PFSK-1 (cell line): ENCODE measurements at regions not wholly inside any gene's neighbourhood (a gene's known extent, or its start where the extent isn't known, plus 50 kb on each side); places are given as distances from the start of the nearest gene placed in this dataset.
A peak's percentile ranks its signal among the peaks of the same experiment; 100 is the strongest.

Experiments
- FOXP2 ChIP-seq: optimal IDR thresholded peaks from 2 replicates; pipeline ENCODE3; 2011; ENCODE audit warnings: borderline replicate concordance, control low read depth, inconsistent platforms; ENCODE audit not compliant: insufficient read depth; ENCODE audit errors: extremely low read length, extremely low read depth
- POLR2AphosphoS5 ChIP-seq: IDR thresholded peaks from 2 replicates; pipeline ENCODE4 v1.6.1; 2012; ENCODE audit warnings: low read depth, mild to moderate bottlenecking, control low read depth, low read length, moderate library complexity
- SIN3A ChIP-seq: IDR thresholded peaks from 2 replicates; pipeline ENCODE4 v1.6.1; 2012; ENCODE audit warnings: mild to moderate bottlenecking, low read length, moderate library complexity, borderline replicate concordance; ENCODE audit not compliant: insufficient read depth
- TAF1 ChIP-seq: IDR thresholded peaks from 2 replicates; pipeline ENCODE4 v1.6.1; 2012; ENCODE audit warnings: low read length, control low read depth, borderline replicate concordance; ENCODE audit not compliant: insufficient read depth
- TF ChIP-seq, protein P1 (sequence below), 2 experiments: IDR thresholded peaks; 2 replicates each; pipeline versions ENCODE4 v1.6.1 to v1.8.0; 2011 to 2012; ENCODE audit warnings: low read depth in 2 of 2, low read length in 2 of 2, control low read depth in 1 of 2, inconsistent platforms in 1 of 2, mild to moderate bottlenecking in 1 of 2, moderate library complexity in 1 of 2; ENCODE audit not compliant: insufficient read depth in 1 of 2

DNA sequence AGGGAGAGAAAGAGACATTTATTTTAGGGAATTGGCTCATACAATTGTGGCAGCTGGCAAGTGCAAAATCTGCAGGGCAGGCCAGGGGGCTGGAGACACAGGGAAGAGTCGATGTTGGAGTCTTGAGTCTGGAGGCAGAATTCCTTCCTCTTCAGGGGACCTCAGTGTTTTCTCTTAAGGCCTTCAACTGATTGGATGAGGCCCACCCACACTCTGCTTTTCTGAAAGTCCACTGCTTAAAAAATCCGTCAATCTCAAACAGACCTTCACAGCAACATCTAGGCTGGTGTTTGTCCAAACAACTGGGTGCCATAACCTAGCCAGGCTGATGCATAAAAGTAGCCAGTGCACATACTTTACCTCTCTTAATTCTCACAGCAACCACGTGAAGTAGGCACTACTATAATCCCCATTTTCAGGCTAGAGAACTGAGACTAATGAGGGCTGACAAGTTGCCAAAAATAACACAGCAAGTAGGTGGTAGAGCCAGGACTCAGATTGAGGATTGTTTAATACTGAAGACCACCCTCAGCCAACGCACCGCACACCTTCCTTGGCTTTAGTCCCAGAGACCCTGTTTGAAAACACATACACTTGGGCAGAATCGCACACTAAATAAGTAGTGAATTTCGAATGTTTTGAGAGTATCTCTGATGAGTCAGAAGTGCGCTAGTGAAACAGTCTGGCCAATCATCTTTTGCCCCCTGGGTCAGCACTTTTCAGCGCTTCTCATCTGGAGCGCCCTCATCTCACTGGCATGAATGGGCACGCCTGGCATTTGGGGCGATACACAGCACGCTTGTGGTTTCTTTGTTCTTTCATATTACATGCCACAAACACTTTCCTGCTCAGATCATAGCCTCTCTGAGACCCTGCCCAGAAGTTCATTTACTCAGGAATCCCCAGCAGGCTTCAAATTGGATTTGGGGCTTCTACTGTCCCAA is 591.4 kb downstream of the CCDC171 start:
- no peak for TF ChIP-seq TAF1
- TF ChIP-seq POLR2AphosphoS5, result no peak
- no peak for TF ChIP-seq FOXP2
- TF ChIP-seq SIN3A, result no peak
- TF ChIP-seq, protein P1, sequence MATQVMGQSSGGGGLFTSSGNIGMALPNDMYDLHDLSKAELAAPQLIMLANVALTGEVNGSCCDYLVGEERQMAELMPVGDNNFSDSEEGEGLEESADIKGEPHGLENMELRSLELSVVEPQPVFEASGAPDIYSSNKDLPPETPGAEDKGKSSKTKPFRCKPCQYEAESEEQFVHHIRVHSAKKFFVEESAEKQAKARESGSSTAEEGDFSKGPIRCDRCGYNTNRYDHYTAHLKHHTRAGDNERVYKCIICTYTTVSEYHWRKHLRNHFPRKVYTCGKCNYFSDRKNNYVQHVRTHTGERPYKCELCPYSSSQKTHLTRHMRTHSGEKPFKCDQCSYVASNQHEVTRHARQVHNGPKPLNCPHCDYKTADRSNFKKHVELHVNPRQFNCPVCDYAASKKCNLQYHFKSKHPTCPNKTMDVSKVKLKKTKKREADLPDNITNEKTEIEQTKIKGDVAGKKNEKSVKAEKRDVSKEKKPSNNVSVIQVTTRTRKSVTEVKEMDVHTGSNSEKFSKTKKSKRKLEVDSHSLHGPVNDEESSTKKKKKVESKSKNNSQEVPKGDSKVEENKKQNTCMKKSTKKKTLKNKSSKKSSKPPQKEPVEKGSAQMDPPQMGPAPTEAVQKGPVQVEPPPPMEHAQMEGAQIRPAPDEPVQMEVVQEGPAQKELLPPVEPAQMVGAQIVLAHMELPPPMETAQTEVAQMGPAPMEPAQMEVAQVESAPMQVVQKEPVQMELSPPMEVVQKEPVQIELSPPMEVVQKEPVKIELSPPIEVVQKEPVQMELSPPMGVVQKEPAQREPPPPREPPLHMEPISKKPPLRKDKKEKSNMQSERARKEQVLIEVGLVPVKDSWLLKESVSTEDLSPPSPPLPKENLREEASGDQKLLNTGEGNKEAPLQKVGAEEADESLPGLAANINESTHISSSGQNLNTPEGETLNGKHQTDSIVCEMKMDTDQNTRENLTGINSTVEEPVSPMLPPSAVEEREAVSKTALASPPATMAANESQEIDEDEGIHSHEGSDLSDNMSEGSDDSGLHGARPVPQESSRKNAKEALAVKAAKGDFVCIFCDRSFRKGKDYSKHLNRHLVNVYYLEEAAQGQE (IDR thresholded peaks at IDR 0.05; ENCODE audit: insufficient read depth in 1 of 2, low read depth in 2 of 2, low read length in 2 of 2), result no peak

DNA sequence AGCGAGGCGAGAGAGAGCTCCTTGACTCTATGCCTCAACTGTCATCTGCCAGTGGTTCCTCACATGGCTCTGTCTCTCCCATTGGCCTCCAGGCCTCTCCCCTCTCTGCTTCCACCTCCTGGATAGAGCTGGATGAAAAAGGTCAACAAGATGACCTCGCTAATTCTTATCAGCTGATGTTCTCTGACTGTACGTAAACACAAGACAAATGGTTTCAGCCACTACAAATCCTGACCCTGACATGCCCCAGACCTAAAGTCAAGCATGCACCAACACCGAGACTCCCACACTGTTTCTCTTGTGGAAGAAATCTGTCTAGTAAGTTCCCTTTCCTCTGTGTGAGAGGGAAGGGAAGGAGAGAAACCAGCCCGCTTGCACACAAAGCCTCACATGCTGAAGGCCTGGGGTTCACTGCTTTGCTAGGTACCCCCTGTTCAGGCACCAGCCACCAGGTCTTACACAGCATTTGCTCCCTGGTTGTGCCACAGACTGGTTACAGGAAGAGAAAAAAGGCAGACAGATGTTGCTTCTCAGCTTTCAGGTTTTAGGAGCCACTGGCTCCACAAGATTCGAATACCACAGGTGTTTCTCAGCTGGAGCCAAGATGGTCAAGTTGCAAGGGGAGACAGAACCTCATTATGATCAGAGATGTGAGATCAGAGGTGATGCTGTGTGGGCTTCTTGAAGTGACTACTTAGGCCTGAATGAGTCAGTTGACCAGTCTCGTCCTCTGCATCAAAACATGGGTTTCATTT is 592.5 kb downstream of the CCDC171 start:
- TF ChIP-seq POLR2AphosphoS5 (no peak), TAF1 (no peak), SIN3A (peak; percentile 64; the same call in 1 of the 2 replicates), FOXP2 (peak; percentile 30)
- TF ChIP-seq, protein P1 (IDR thresholded peaks at IDR 0.05; ENCODE audit: insufficient read depth in 1 of 2, low read depth in 2 of 2, low read length in 2 of 2), result no peak

DNA sequence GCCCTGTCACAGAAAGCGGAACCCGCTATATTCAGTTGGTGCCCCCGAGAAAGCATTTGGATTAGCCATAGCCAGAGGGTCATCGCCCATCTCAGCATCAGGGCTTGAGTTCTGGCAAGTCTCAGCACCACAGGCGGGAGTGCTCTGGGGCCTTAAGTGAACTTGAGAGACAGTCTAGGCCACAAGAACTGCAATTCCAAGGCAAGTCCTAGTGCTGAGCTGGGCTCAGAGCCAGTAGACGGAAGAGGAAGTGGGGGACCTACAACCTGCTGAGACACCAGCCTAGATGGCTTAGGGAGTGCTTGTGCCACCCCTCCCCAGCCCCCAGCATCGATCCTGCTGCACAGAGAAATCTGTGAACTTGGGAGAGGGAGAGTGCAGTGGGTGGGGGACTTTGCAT is 594.9 kb downstream of the CCDC171 start:
- no peak for TF ChIP-seq FOXP2

DNA sequence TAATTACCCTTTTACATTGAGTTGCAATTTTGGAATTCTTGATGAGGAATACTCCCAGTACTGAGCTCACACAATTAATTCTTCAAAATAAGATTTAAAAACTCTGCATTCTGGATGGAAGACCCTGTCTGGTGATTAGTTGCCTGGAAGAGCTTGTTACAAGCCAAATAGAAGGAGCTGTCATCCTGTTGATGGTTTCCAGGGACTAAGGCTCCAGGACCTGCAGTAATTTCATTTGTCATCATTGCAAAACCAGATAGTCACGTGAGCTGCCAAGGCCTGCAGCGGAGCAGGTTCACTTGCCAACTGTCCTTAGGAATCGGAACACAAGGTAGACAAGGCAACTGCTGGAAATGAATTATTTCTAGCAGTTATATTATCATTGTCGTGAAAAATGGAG is 597.7 kb downstream of the CCDC171 start:
- TF ChIP-seq POLR2AphosphoS5, result no peak
- TF ChIP-seq FOXP2, result no peak
- no peak for TF ChIP-seq TAF1
- TF ChIP-seq SIN3A, result no peak
- TF ChIP-seq, protein P1 (IDR thresholded peaks at IDR 0.05; ENCODE audit: insufficient read depth in 1 of 2, low read depth in 2 of 2, low read length in 2 of 2), result no peak

DNA sequence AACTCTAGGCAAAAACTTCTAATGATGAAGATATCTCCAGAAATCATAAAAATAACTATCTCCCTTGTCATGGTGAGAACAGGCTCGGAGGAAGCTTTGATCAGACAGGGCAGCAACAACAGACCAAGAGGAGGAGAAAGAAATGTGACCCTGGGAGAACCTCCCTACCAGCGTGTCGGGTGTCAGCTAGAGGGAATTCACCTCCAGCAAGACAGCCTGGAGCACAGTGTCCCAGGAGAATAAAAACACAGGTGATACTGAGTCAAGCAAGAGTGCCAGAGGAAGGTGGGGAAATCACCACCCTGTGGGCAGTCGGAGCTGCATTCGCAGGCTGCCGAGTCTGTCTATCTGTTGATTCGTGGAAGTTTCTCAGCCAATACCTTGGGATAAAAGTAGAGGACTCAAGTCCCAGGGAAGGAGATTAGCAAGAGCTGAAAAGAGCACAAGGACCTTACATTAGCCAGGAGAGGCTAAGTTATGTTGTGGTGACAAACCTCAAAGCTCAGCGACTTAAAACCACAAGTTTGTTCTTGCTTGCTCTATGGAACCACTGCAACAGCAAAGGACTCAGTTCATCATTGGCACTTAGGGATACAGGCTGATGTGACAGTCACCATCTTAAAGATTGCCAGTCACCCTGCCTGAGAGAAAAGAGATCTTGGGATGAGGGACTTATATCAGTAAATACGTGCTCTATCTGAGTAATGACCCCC is 598.3 kb downstream of the CCDC171 start:
- TF ChIP-seq SIN3A, result no peak
- TF ChIP-seq, protein P1 (IDR thresholded peaks at IDR 0.05; ENCODE audit: insufficient read depth in 1 of 2, low read depth in 2 of 2, low read length in 2 of 2), result no peak
- no peak for TF ChIP-seq TAF1
- TF ChIP-seq FOXP2, result no peak
- TF ChIP-seq POLR2AphosphoS5, result no peak
